ENCODE measurements at regions not wholly inside any gene's neighbourhood (a gene's known extent, or its start where the extent isn't known, plus 50 kb on each side); places are given as distances from the start of the nearest gene placed in this dataset.

DNA sequence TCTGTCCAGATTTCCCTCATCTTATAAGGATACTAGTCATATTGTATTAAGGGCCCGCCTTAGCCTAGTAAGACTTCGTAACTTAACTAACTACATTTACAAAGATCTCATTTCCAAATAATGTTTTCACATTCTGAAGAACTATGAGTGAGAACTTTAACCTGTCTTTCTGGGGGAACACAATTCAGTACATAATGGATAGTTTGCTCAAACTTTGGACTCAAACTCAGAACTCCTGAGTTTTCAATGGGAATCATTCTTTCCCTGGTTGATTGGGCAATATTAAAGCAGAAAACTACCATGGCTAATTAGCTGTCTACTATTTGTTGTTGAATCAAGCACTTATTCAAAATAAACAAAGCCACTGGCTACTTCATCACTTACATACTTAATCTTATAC lies 522.9 kb downstream of the REEP3 start (continued):
- no peak for TF ChIP-seq SMYD3 (CRISPR knock-in tag; IDR thresholded peaks at IDR 0.05)
- TF ChIP-seq ZNF564 (CRISPR knock-in tag; IDR thresholded peaks at IDR 0.05) = no peak
- peak; percentile 53 for TF ChIP-seq MED1 (CRISPR knock-in tag; IDR thresholded peaks at IDR 0.05)
- no peak for TF ChIP-seq HMGA1 (CRISPR knock-in tag; conservative IDR thresholded peaks at IDR 0.05)
- TF ChIP-seq HDAC6 (IDR thresholded peaks at IDR 0.05; ENCODE audit: low read depth, low read length) = no peak
- no peak for TF ChIP-seq ZNF547 (CRISPR knock-in tag; IDR thresholded peaks at IDR 0.05)
- TF ChIP-seq, protein P1, sequence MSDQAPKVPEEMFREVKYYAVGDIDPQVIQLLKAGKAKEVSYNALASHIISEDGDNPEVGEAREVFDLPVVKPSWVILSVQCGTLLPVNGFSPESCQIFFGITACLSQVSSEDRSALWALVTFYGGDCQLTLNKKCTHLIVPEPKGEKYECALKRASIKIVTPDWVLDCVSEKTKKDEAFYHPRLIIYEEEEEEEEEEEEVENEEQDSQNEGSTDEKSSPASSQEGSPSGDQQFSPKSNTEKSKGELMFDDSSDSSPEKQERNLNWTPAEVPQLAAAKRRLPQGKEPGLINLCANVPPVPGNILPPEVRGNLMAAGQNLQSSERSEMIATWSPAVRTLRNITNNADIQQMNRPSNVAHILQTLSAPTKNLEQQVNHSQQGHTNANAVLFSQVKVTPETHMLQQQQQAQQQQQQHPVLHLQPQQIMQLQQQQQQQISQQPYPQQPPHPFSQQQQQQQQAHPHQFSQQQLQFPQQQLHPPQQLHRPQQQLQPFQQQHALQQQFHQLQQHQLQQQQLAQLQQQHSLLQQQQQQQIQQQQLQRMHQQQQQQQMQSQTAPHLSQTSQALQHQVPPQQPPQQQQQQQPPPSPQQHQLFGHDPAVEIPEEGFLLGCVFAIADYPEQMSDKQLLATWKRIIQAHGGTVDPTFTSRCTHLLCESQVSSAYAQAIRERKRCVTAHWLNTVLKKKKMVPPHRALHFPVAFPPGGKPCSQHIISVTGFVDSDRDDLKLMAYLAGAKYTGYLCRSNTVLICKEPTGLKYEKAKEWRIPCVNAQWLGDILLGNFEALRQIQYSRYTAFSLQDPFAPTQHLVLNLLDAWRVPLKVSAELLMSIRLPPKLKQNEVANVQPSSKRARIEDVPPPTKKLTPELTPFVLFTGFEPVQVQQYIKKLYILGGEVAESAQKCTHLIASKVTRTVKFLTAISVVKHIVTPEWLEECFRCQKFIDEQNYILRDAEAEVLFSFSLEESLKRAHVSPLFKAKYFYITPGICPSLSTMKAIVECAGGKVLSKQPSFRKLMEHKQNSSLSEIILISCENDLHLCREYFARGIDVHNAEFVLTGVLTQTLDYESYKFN (CRISPR knock-in tag; conservative IDR thresholded peaks at IDR 0.05) = peak; percentile 96
- TF ChIP-seq, protein P2, sequence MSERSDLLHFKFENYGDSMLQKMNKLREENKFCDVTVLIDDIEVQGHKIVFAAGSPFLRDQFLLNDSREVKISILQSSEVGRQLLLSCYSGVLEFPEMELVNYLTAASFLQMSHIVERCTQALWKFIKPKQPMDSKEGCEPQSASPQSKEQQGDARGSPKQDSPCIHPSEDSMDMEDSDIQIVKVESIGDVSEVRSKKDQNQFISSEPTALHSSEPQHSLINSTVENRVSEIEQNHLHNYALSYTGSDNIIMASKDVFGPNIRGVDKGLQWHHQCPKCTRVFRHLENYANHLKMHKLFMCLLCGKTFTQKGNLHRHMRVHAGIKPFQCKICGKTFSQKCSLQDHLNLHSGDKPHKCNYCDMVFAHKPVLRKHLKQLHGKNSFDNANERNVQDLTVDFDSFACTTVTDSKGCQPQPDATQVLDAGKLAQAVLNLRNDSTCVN (CRISPR knock-in tag; IDR thresholded peaks at IDR 0.05; ENCODE audit: borderline replicate concordance) = no peak
- TF ChIP-seq HDAC2 (CRISPR knock-in tag; IDR thresholded peaks at IDR 0.05) = peak; percentile 71; the same call in 1 of the 2 replicates
- TF ChIP-seq ZNF510 (CRISPR knock-in tag; IDR thresholded peaks at IDR 0.05; ENCODE audit: low read depth) = no peak
- peak; percentile 64; the same call in 1 of the 2 replicates for TF ChIP-seq TBX2 (CRISPR knock-in tag; IDR thresholded peaks at IDR 0.05; ENCODE audit: borderline replicate concordance)
- no peak for TF ChIP-seq FOXK2 (IDR thresholded peaks at IDR 0.05)
- peak; percentile 62; the same call in 1 of the 2 replicates for TF ChIP-seq SIX1 (CRISPR knock-in tag; IDR thresholded peaks at IDR 0.05; ENCODE audit: borderline replicate concordance)
- TF ChIP-seq ZNF124 (CRISPR knock-in tag; IDR thresholded peaks at IDR 0.05) = 0 out of 2 replicates have a peak, but pooled peaks have one; percentile 80
- TF ChIP-seq ZMAT3 (CRISPR knock-in tag; conservative IDR thresholded peaks at IDR 0.05) = no peak
- no peak for TF ChIP-seq EED (CRISPR knock-in tag; IDR thresholded peaks at IDR 0.05)
- TF ChIP-seq ZNF446 (CRISPR knock-in tag; IDR thresholded peaks at IDR 0.05) = no peak
- TF ChIP-seq CCDC6 (CRISPR knock-in tag; IDR thresholded peaks at IDR 0.05) = no peak
- peak; percentile 87 for TF ChIP-seq NCOA2 (CRISPR knock-in tag; IDR thresholded peaks at IDR 0.05)
- no peak for TF ChIP-seq NFYB (CRISPR knock-in tag; IDR thresholded peaks at IDR 0.05)
- TF ChIP-seq EP300 (IDR thresholded peaks at IDR 0.05; ENCODE audit: low read depth in 2 of 2, low read length in 2 of 2) = peak; percentile 61 to 94
- peak; percentile 50; the same call in 1 of the 2 replicates for TF ChIP-seq EP300 (CRISPR knock-in tag; IDR thresholded peaks at IDR 0.05; ENCODE audit: borderline replicate concordance)
- TF ChIP-seq ZNF878 (CRISPR knock-in tag; IDR thresholded peaks at IDR 0.05) = no peak
- TF ChIP-seq ZNF33A (CRISPR knock-in tag; IDR thresholded peaks at IDR 0.05; ENCODE audit: borderline replicate concordance) = no peak
- no peak for TF ChIP-seq GPN1 (CRISPR knock-in tag; IDR thresholded peaks at IDR 0.05; ENCODE audit: borderline replicate concordance)
- TF ChIP-seq MXD4 (CRISPR knock-in tag; IDR thresholded peaks at IDR 0.05) = no peak
- TF ChIP-seq, protein P3, sequence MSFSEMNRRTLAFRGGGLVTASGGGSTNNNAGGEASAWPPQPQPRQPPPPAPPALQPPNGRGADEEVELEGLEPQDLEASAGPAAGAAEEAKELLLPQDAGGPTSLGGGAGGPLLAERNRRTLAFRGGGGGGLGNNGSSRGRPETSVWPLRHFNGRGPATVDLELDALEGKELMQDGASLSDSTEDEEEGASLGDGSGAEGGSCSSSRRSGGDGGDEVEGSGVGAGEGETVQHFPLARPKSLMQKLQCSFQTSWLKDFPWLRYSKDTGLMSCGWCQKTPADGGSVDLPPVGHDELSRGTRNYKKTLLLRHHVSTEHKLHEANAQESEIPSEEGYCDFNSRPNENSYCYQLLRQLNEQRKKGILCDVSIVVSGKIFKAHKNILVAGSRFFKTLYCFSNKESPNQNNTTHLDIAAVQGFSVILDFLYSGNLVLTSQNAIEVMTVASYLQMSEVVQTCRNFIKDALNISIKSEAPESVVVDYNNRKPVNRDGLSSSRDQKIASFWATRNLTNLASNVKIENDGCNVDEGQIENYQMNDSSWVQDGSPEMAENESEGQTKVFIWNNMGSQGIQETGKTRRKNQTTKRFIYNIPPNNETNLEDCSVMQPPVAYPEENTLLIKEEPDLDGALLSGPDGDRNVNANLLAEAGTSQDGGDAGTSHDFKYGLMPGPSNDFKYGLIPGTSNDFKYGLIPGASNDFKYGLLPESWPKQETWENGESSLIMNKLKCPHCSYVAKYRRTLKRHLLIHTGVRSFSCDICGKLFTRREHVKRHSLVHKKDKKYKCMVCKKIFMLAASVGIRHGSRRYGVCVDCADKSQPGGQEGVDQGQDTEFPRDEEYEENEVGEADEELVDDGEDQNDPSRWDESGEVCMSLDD (CRISPR knock-in tag; IDR thresholded peaks at IDR 0.05; ENCODE audit: borderline replicate concordance) = no peak

Data from HepG2 (cell line).